GM19043 (cell line): ENCODE measurements at regions not wholly inside any gene's neighbourhood (a gene's known extent, or its start where the extent isn't known, plus 50 kb on each side); places are given as distances from the start of the nearest gene placed in this dataset.

Experiments used
- ATAC-seq: cut with Tn5 transposase; IDR thresholded peaks from one replicate; pipeline ENCODE4 v1.9.1; 2021; ENCODE audit warnings: low read depth; ENCODE audit not compliant: unreplicated experiment

GRCh38 chr11:56932572-56933220, 56.0 kb upstream of the OR5AK2 start:
- no peak for ATAC-seq

- ATAC-seq = no peak
Observed at GRCh38 chr11:56923116-56923515, 65.6 kb upstream of the OR5AK2 start.

GRCh38 chr11:56922421-56922820, 66.3 kb upstream of the OR5AK2 start:
- no peak for ATAC-seq

- no peak for ATAC-seq
Observed at GRCh38 chr11:56917708-56918400, 70.9 kb upstream of the OR5AK2 start.

GRCh38 chr11:56916587-56916986, 72.1 kb upstream of the OR5AK2 start:
- no peak for ATAC-seq

- no peak for ATAC-seq
Observed at GRCh38 chr11:56916162-56916561, 72.6 kb upstream of the OR5AK2 start.

GRCh38 chr11:56911312-56911711, 77.4 kb upstream of the OR5AK2 start:
- ATAC-seq = no peak

- no peak for ATAC-seq
Observed at GRCh38 chr11:56910785-56911184, 77.9 kb upstream of the OR5AK2 start.

- ATAC-seq = no peak
Observed at GRCh38 chr11:56910046-56910773, 78.5 kb upstream of the OR5AK2 start.

- ATAC-seq = no peak
Observed at GRCh38 chr11:56909563-56909962, 79.2 kb upstream of the OR5AK2 start.

- ATAC-seq = no peak
Observed at GRCh38 chr11:56909080-56909479, 79.6 kb upstream of the OR5AK2 start.

- ATAC-seq = no peak
Observed at GRCh38 chr11:56906683-56907148, 82.0 kb upstream of the OR5AK2 start.

GRCh38 chr11:56905936-56906335, 82.8 kb upstream of the OR5AK2 start:
- ATAC-seq = no peak

GRCh38 chr11:56905442-56905841, 83.3 kb upstream of the OR5AK2 start:
- no peak for ATAC-seq

GRCh38 chr11:56898856-56899255, 89.9 kb upstream of the OR5AK2 start:
- no peak for ATAC-seq

- ATAC-seq = no peak
Observed at GRCh38 chr11:56890584-56891305, 98.0 kb upstream of the OR5AK2 start.

- ATAC-seq = no peak
Observed at GRCh38 chr11:56889986-56890385, 98.7 kb upstream of the OR5AK2 start.

- no peak for ATAC-seq
Observed at GRCh38 chr11:56887940-56888339, 100.8 kb upstream of the OR5AK2 start.

- ATAC-seq = no peak
Observed at GRCh38 chr11:56886455-56886854, 102.3 kb upstream of the OR5AK2 start.

- no peak for ATAC-seq
Observed at GRCh38 chr11:56885854-56886253, 102.9 kb upstream of the OR5AK2 start.

GRCh38 chr11:56885177-56885576, 103.5 kb upstream of the OR5AK2 start:
- ATAC-seq = peak; percentile 63
